OCI-LY1 (cell line): ENCODE measurements at regions not wholly inside any gene's neighbourhood (a gene's known extent, or its start where the extent isn't known, plus 50 kb on each side); places are given as distances from the start of the nearest gene placed in this dataset.

Source experiments
- EZH2 ChIP-seq: fragments of 200-600 bp; sonication (generic), shearing (Covaris generic); IDR thresholded peaks from 2 replicates; pipeline ENCODE4 v1.8.0; 2017; ENCODE audit warnings: borderline replicate concordance, mixed run types, mild to moderate bottlenecking, antibody characterized with exemption, low read length, moderate library complexity, mixed read lengths
- TF ChIP-seq, protein P1 (sequence below): fragments of 200-600 bp; sonication (generic), shearing (Covaris generic); IDR thresholded peaks from 2 replicates; pipeline ENCODE4 v1.5.1; 2017; ENCODE audit warnings: mild to moderate bottlenecking, antibody characterized with exemption, low read length, moderate library complexity, mixed read lengths

DNA sequence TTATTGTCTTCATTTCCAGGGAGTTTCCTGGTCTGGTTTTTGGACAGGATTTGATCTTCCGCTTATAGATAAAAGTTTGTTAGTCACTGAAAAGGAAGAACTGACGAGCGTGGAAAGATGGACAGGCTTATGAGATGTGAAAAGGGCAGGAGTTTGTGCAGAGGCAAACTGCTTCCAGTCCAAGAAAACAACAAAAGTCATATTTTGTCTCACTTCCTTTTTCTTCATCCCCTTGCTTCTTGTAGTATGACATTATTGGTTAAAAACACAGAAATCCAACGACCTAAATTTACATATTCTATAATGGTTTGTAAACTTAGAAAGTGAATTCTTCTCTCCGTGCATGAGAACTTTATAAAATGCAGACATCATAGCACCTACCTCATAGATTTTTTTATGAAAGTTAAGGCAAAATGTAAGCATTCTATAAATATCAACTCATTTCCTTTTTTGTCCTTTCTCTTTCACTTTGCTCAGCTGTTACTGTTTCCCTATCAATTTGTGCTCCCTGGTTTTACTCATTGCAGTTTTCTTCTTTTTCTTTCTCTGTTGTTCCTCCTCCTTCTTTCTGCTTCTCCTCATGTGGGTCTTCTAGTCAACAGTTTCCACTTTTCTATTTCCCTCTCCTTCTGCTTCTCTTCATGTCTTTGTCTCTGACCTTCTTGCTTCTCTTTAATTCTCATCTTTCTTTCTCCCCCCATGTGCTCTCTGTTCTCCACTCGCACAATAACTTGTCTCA, 370.2 kb downstream of the ARL4A start:
- no peak for TF ChIP-seq EZH2
- TF ChIP-seq, protein P1, sequence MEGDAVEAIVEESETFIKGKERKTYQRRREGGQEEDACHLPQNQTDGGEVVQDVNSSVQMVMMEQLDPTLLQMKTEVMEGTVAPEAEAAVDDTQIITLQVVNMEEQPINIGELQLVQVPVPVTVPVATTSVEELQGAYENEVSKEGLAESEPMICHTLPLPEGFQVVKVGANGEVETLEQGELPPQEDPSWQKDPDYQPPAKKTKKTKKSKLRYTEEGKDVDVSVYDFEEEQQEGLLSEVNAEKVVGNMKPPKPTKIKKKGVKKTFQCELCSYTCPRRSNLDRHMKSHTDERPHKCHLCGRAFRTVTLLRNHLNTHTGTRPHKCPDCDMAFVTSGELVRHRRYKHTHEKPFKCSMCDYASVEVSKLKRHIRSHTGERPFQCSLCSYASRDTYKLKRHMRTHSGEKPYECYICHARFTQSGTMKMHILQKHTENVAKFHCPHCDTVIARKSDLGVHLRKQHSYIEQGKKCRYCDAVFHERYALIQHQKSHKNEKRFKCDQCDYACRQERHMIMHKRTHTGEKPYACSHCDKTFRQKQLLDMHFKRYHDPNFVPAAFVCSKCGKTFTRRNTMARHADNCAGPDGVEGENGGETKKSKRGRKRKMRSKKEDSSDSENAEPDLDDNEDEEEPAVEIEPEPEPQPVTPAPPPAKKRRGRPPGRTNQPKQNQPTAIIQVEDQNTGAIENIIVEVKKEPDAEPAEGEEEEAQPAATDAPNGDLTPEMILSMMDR = no peak
